Astrocyte of the spinal cord (primary cell): ENCODE measurements at regions not wholly inside any gene's neighbourhood (a gene's known extent, or its start where the extent isn't known, plus 50 kb on each side); places are given as distances from the start of the nearest gene placed in this dataset.

ENCODE experiments used
- DNase-seq: peaks from one replicate; pipeline ENCODE4 v3.0.0; 2011; ENCODE audit warnings: low read depth, low spot score
- H3K4me3 ChIP-seq: 2 replicates; pipeline ENCODE4 v1.5.1; 2011; ENCODE audit warnings: low read depth, mild to moderate bottlenecking, low read length, moderate library complexity
- in situ Hi-C: cut with HindIII; loops from 2 replicates; pipeline ENCODE4 v1.10.0; 2017; ENCODE audit warnings: low sequenced_read_pairs
- TF ChIP-seq, protein P1 (sequence below): IDR thresholded peaks from 2 replicates; pipeline ENCODE4 v1.5.1; 2012; ENCODE audit warnings: low read depth, mild to moderate bottlenecking, low read length, inconsistent platforms

DNA sequence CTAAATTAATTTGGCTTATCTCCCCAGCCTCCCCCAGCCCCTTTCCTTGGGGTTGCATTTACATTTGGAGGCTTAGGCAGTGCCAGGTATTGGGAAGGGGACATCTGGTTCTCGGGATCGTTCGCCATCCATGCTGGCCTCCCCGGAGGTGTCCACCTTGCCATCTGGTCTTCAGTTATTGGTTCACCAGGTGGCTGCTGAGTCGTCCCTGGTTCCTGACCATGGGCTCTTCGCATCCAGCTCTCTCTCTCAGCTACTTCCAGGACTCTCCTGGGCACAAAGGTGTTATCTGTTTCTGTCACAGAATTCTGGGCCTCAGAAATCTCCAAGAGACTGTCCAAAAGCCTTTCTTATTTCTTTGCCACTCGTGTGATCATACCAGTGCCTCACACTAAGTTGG lies 75.4 kb upstream of the SCOC start:
- in situ Hi-C loops, result no loop called here
- TF ChIP-seq, protein P1, sequence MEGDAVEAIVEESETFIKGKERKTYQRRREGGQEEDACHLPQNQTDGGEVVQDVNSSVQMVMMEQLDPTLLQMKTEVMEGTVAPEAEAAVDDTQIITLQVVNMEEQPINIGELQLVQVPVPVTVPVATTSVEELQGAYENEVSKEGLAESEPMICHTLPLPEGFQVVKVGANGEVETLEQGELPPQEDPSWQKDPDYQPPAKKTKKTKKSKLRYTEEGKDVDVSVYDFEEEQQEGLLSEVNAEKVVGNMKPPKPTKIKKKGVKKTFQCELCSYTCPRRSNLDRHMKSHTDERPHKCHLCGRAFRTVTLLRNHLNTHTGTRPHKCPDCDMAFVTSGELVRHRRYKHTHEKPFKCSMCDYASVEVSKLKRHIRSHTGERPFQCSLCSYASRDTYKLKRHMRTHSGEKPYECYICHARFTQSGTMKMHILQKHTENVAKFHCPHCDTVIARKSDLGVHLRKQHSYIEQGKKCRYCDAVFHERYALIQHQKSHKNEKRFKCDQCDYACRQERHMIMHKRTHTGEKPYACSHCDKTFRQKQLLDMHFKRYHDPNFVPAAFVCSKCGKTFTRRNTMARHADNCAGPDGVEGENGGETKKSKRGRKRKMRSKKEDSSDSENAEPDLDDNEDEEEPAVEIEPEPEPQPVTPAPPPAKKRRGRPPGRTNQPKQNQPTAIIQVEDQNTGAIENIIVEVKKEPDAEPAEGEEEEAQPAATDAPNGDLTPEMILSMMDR, result no peak
- no peak for DNase-seq
- no peak overlapping the region for H3K4me3 ChIP-seq

DNA sequence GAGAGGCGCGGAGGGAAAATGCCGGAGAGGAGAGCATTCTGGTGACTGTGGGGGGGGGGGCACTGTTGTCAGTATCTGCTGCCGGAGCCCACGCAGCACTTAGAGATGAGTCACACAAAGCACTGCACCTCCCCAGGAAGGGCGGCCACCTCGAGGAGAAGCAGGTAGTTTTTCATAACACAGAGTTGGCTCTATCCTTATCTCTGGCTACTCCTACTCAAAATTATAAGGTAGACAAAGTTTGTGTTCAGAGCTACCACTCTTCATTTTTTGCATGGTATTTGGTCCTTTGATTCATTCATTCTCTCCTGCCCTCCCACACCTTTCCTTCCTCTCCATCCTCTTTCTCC lies 76.2 kb upstream of the SCOC start:
- no peak for DNase-seq
- H3K4me3 ChIP-seq, result no peak overlapping the region
- TF ChIP-seq, protein P1, result no peak
- in situ Hi-C loops, result no loop called here

DNA sequence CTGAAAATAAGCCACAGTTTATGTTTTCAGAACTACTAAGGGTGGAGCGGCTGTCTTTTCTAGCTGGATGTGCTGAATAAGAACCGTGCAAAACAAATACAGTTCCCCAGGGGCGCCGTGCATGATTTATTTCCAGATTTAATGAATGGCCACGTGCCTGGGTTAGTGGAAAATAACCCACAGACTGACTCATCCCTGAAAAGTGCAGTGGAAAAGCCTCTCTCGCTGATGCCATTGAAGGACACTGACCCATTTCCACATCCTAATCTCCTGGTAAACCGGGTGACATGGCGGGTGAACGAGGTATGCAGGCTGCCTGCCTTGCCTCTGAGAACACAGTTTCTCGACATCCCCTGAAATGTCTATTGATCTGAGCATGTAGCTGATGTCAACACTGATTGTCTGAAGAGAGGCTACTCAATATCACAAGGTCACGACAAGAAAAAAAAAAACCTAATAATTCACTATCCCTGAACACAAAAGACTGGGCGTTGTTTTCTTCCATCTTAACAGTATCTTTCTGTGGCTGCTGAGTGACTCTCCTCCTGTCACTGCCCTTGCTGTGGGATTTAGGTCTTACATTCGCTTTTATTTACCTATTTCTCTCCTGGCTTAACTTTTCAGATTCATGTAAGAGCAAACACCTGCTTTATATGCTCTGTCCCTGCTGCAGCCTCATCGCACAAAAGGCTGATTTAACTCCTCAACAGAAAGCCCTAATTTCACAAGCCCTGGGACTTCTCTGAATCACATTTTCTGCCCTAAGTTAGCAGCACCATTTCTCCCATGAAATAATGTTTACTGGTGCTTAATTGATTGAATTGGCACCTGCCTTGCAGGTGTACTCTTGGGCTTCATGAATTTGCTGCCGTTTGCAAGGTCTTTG lies 76.9 kb upstream of the SCOC start:
- in situ Hi-C loops, result no loop called here
- TF ChIP-seq, protein P1, result no peak
- no peak overlapping the region for H3K4me3 ChIP-seq
- DNase-seq, result peak; percentile 78

DNA sequence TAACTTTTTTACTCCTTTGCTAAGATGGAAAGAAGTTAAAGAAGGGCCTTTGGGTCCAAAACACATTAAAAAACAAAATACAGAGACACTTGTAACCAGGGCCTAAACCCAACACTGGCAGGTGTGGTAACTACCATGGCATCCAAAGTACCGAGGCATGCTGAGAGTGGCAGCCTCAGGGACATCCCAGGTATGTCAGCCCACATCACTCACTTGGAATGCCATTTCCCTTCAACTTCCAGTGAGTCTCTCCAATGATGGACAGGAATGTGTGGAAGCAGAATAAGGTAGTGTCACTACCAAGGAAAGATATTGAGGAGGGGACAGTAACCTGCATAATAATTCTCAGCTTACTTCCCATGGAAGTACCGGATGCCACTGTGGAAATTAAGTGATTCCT lies 79.5 kb upstream of the SCOC start:
- no peak overlapping the region for H3K4me3 ChIP-seq
- in situ Hi-C loops, result no loop called here
- TF ChIP-seq, protein P1, result no peak
- DNase-seq, result no peak

DNA sequence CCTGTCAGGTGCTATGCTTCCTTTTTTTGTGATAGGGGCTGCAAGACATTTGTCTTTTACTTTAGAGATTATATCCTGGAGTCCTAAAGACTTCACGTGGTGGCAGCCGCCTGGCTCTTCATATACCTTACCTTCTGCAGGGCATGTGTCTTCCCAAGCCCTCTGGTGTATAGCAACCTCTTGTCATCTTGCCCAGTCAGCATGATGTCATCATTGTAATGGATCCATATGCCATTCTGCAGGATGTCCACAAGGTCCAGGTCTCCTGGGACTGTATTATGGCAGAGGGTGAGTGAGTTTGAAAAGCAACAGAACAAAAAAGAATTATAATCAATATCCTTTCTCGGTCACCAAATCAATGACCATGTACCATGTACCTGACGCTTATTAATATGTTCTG lies 82.2 kb upstream of the SCOC start:
- H3K4me3 ChIP-seq, result no peak overlapping the region
- in situ Hi-C loops, result no loop called here
- DNase-seq, result no peak
- TF ChIP-seq, protein P1, result no peak

DNA sequence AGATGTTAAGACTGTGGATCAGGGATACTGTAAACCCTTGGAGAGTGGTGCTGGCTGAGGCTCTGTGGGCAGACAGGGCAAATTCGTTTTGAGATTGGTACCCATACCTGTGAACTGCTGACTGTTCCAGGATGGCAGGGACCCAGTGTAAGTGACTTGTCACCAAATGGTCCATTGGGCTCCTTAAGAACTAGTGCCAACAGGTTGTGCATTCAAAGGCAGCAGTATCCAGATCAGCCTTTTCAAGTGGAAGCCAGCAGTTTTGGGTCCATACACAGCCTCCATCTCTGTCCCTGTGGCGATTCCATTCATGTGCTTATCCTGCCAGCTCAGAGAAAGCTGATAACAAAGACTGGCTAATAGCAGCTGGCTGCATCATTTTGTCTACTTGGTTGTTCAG lies 84.0 kb upstream of the SCOC start:
- DNase-seq, result no peak
- TF ChIP-seq, protein P1, result no peak
- H3K4me3 ChIP-seq, result no peak overlapping the region
- in situ Hi-C loops, result no loop called here
